ENCODE measurements at regions not wholly inside any gene's neighbourhood (a gene's known extent, or its start where the extent isn't known, plus 50 kb on each side); places are given as distances from the start of the nearest gene placed in this dataset.

DNA sequence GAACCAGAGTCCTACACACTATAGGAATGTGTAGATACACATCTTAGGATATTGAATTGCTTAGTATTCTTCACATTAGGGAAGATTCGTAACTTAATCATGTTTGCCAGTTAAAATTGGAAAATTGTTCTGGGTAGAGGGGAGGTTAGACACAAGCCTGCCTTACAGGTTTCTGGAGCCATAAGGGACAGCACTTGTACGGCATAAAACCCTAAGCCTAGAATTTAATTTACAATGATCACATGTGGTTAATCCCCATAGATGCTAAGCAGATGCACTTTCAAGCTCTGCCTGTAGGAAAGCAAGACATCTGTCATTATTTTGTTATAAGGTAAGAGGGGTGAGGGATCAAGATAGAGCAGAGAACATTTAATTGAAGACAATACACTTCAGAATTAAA, 820.7 kb downstream of the NCAM2 start:
- Histone ChIP-seq H3K27me3 (replicated peaks) (no peaks in the 10 kb centered on the region), H3K36me3 (replicated peaks) (no peaks in the 10 kb centered on the region), H3K4me3 (ENCODE audit: low read depth, low read length) (no peak overlapping the region), H3K27ac (no peak overlapping the region)
- DNase-seq = no peak
- in situ Hi-C loops (cut with HindIII; ENCODE audit: low pct_ligation_motif_present, low sequenced_read_pairs) = no loop called here
- TF ChIP-seq, protein P1, sequence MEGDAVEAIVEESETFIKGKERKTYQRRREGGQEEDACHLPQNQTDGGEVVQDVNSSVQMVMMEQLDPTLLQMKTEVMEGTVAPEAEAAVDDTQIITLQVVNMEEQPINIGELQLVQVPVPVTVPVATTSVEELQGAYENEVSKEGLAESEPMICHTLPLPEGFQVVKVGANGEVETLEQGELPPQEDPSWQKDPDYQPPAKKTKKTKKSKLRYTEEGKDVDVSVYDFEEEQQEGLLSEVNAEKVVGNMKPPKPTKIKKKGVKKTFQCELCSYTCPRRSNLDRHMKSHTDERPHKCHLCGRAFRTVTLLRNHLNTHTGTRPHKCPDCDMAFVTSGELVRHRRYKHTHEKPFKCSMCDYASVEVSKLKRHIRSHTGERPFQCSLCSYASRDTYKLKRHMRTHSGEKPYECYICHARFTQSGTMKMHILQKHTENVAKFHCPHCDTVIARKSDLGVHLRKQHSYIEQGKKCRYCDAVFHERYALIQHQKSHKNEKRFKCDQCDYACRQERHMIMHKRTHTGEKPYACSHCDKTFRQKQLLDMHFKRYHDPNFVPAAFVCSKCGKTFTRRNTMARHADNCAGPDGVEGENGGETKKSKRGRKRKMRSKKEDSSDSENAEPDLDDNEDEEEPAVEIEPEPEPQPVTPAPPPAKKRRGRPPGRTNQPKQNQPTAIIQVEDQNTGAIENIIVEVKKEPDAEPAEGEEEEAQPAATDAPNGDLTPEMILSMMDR (IDR thresholded peaks at IDR 0.05; ENCODE audit: low read depth, low read length, missing control alignments) = no peak

DNA sequence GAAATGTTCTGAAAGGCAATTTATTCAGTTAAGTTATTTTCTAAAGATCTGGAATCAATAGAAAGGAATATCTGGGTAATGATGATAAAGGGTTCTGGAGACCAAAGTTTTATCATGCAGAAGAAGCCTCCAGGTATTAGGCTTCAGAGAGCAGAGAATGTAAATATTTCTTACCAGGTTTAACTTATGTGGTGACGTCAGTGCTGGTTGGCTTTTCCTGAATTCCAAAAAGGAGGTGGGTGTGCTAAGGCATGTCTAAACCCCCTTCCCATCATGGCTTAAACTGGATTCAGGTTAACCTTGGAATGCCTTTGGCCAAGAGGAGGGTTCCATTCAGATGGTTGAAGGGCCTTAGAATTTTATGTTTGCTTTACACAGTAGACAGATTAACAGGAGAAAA, 829.9 kb downstream of the NCAM2 start:
- Histone ChIP-seq H3K27ac (no peak overlapping the region), H3K27me3 (replicated peaks) (no peaks in the 10 kb centered on the region), H3K36me3 (replicated peaks) (no peaks in the 10 kb centered on the region), H3K4me3 (ENCODE audit: low read depth, low read length) (no peak overlapping the region)
- no peak for DNase-seq
- in situ Hi-C loops (cut with HindIII; ENCODE audit: low pct_ligation_motif_present, low sequenced_read_pairs) = no loop called here
- TF ChIP-seq, protein P1 (IDR thresholded peaks at IDR 0.05; ENCODE audit: low read depth, low read length, missing control alignments) = no peak

DNA sequence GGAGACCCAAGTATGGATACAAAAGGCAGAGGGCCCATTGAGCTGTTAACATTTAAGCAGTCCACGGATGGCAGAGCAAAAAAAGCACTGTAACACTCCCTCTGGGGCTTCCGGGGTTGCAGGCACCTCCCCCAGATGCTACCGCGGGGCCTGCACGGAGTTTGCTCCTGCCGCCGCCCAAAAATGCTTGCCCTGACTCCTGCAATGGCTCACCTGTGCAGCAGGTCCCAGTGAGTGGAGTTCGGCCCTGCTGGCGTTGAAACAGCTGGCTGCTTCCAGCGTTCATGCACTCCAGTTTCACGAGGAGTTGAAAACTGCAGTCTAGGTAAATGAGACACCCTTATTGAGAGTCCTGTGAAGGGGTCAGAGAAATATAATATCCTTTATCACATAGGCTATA, 832.8 kb downstream of the NCAM2 start:
- in situ Hi-C loops (cut with HindIII; ENCODE audit: low pct_ligation_motif_present, low sequenced_read_pairs) = no loop called here
- TF ChIP-seq, protein P1 (IDR thresholded peaks at IDR 0.05; ENCODE audit: low read depth, low read length, missing control alignments) = no peak
- no peak overlapping the region for H3K4me3 ChIP-seq (ENCODE audit: low read depth, low read length)
- no peaks in the 10 kb centered on the region for H3K36me3 ChIP-seq (replicated peaks)
- H3K27ac ChIP-seq = no peak overlapping the region
- H3K27me3 ChIP-seq (replicated peaks) = no peaks in the 10 kb centered on the region
- no peak for DNase-seq

DNA sequence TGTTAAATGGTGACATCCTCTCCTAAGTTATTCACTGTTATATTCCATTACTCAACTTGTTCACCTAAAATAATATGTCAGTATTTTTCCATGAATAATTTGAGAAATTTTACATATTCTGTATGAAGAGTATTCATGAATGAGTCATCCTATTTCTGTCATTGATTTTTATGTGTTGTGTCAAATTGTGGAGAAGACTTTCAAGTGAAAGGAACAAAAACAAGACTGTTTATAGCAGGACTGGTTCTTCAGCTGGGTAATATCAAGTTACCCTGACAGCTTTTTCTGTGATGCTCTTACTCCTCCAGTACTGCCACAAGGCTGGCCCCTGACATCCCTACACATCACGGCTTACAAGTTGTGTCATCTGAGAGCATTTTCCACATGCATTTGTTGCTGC, 847.7 kb downstream of the NCAM2 start:
- Histone ChIP-seq H3K4me3 (ENCODE audit: low read depth, low read length) (no peak overlapping the region), H3K27ac (no peak overlapping the region), H3K27me3 (replicated peaks) (no peaks in the 10 kb centered on the region), H3K36me3 (replicated peaks) (no peaks in the 10 kb centered on the region)
- in situ Hi-C loops (cut with HindIII; ENCODE audit: low pct_ligation_motif_present, low sequenced_read_pairs) = no loop called here
- no peak for DNase-seq
- TF ChIP-seq, protein P1 (IDR thresholded peaks at IDR 0.05; ENCODE audit: low read depth, low read length, missing control alignments) = no peak

DNA sequence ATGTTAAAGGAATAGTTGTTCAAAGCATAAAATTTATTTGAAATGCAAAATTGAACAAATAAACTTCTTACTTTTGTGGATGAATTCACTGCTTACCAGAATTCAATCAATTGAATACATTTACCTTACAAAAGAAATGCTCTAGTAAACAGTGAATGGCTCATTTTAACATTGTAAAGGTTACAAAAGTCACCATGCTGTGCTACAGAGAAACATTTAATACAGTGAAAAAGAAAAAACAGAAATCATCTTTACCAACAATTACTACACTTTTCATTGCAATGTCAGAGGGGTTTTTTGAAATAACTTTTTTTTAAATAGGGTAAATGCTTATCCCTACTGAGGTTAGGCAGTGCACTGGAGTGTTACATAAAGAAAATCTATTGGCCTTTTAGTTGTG, 853.0 kb downstream of the NCAM2 start:
- Histone ChIP-seq H3K4me3 (ENCODE audit: low read depth, low read length) (no peak overlapping the region), H3K36me3 (replicated peaks) (no peaks in the 10 kb centered on the region), H3K27ac (no peak overlapping the region), H3K27me3 (replicated peaks) (no peaks in the 10 kb centered on the region)
- no peak for DNase-seq
- in situ Hi-C loops (cut with HindIII; ENCODE audit: low pct_ligation_motif_present, low sequenced_read_pairs) = no loop called here
- TF ChIP-seq, protein P1 (IDR thresholded peaks at IDR 0.05; ENCODE audit: low read depth, low read length, missing control alignments) = no peak

DNA sequence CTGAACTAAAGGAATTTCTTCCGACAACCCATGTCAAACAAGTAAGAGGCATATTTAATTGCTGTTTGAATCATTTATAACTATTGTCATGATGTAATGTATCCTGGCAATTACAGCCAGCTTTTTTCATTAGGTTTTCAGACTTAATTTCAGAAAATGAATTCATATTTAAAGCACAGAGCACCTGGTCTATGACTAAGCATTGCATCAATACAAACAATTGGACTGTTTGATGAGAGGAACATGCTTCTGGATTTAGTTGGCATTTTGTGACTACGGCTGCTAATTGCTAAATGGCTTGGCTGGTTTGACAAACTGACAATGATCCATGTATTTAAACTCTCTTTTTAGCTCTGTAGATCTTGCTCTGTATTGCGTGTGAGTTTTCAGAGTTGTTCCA, 853.4 kb downstream of the NCAM2 start:
- DNase-seq = no peak
- no peak overlapping the region for H3K27ac ChIP-seq

More for the DNA sequence above, 853.4 kb downstream of the NCAM2 start:
- TF ChIP-seq, protein P1 (IDR thresholded peaks at IDR 0.05; ENCODE audit: low read depth, low read length, missing control alignments) = no peak
- Histone ChIP-seq H3K36me3 (replicated peaks) (no peaks in the 10 kb centered on the region), H3K27me3 (replicated peaks) (no peaks in the 10 kb centered on the region), H3K4me3 (ENCODE audit: low read depth, low read length) (no peak overlapping the region)
- in situ Hi-C loops (cut with HindIII; ENCODE audit: low pct_ligation_motif_present, low sequenced_read_pairs) = no loop called here
